ENCODE measurements at regions not wholly inside any gene's neighbourhood (a gene's known extent, or its start where the extent isn't known, plus 50 kb on each side); places are given as distances from the start of the nearest gene placed in this dataset.
"Not testable (repeated sequence)": the region's sequence is repeated elsewhere in the genome, so short reads cannot be mapped to it uniquely, and the experiment has no call there.

DNA sequence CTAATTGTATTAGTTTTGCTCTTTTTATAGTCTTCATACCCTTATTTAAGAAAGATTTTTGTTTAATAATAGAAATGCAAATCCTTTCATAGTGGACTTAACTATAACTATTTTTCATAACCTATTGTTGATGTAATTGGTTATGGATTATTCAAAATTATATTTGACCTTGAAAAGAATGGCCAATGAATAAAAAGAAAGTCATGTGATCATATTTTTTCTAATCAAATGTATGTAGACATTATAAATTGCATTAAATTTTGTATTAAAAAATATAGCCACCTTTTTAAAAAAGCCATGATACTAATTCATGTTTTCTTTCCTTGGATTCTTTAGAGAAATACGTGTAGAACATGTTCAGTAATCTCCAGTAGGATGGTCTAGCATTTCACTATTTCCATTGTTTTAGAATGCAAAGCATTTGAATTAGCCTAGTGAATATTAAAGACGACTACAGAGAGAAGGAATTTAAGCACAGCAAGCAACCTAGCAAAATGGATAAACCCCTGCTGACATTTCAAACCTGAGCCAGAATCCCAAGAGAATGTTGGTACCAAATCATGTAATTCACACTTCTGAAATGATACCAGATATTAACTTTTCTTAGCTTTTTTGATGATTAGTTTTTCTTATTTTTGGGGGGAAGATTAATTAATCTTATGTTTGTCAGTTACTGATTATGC, 1297.4 kb upstream of the MIR17HG start:
- no peak for DNase-seq

GRCh38 chr13:90055121-90055520, 1292.4 kb upstream of the MIR17HG start:
- DNase-seq, result no peak

DNA sequence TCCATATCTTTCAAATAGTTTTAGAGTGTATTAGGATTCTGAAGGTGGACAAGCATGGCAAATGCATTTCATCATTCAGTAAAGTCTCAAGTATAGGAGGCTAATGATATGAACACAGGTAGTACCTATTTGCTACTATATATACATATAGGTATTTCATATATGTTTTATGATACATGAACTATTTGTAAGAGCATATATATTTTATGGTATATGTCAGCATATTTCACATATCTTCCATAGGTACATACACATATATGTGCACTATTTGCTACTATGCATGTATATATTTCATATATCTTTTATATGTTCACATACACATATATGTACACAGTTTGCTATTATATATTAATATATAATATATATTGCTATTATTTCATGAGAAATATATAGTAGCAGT, 1291.7 kb upstream of the MIR17HG start:
- DNase-seq, result no peak

DNA sequence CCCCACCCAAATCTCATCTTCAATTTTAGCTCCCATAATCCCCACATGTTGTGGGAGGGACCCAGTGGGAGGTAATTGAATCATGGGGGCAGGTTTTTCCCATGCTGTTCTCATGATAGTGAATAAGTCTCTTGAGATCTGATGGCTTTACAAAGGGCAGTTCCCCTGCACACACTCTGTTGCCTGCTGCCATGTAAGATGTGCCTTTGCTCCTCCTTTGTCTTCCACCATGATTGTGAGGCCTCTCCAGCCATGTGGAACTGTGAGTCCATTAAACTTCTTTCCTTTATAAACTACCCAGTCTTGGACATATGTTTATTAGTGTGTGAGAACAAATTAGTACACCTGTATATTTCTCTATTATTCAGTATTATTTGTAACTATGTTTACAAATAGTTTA, 1283.3 kb upstream of the MIR17HG start:
- not testable (repeated sequence) for DNase-seq

- DNase-seq, result no peak
Observed at GRCh38 chr13:90068658-90069057, 1278.8 kb upstream of the MIR17HG start.

- DNase-seq, result no peak
Observed at GRCh38 chr13:90070362-90070761, 1277.1 kb upstream of the MIR17HG start.

- DNase-seq, result no peak
Observed at GRCh38 chr13:90070837-90071525, 1276.5 kb upstream of the MIR17HG start.

- DNase-seq, result no peak
Observed at GRCh38 chr13:90084684-90085290, 1262.7 kb upstream of the MIR17HG start.

GRCh38 chr13:90089051-90089450, 1258.4 kb upstream of the MIR17HG start:
- no peak for DNase-seq

GRCh38 chr13:90091611-90092010, 1255.9 kb upstream of the MIR17HG start:
- DNase-seq, result no peak

- DNase-seq, result no peak
Observed at GRCh38 chr13:90094357-90094756, 1253.1 kb upstream of the MIR17HG start.

DNA sequence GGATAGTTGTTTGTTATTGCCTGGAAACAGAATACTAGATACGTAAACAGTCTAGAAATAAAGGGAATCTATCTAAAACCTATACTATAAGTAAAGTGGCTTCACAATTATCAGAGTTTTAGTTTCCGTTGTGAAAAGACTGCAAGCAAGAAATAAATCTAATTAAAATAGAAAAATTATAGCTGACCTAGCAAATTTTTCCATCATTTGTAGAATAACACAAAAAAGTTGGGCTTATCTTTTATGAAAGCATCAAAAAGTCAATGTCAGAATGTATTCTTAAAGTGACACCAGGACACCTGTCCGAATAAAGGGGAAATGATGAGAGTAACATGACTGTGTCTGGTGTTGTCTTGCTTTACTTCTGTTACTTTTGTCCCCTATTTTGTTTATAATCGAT, 1248.9 kb upstream of the MIR17HG start:
- no peak for DNase-seq

DNA sequence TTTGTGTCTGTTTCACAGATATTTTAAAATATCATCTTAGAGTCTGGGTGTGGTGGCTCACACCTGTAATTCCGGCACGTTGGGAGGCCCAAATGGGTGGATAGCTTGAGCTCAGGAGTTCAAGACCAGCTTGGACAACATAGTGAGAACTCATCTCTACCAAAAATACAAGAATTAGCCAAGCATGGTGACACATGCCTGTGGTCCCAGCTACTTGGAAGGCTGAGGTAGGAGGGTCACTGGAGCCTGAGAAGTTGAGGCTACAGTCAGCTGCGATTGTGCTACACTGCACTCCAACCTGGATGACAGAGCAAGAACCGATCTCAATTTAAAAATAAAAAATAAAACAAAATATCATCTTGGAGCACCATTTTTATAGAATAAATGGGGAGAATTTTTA, 1247.6 kb upstream of the MIR17HG start:
- no peak for DNase-seq

DNA sequence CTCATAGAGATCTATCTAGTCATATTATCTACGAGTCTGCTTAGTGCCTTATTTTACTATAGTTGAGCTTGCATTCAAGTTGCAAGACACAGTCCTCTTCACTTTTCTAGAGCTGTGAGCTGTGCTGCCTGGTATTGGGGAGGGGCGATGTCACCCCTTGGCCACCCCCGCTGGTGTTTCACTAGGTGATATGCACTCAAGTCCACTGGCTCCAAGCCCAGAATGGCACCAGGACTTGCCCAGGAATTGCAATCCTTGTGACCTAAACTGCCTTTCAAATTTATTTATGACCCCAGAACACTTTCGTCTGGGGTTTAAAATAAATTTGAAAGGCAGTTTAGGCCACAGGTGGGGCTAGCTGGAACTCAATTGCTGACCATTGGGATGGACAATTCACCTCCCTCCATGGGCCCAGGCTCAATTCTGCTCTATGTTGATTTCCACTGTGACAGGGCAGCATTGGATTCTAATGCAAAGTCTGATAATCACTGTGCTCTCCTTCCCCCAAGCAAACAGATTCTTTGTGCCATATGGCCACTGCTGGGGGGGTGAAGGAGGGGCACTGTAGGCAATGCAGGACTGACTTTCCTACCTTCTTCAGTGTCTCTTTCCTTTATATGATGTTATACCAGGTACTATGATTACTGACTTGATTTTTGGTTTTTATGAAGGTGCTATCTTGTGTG, 1244.2 kb upstream of the MIR17HG start:
- DNase-seq, result no peak

DNA sequence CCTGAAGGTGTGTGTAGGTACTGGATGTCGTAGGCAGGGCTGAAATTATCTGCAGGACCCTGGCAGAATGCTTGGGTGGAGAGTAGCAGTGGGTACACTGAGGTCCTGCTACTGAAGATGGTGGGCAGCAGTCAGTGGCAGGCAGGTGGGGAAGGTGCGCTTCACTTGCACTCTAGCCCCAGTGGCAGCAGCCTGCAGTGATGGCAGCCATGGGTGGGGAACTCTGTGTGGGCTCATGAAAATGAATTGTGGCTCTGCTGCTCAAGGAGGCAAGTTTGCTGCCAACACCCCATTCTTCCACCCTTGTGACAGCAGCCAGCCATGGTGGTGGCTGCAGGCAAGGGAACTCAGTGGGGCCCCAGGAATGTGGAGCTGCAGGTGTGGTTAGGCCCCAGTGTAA, 1242.7 kb upstream of the MIR17HG start:
- no peak for DNase-seq

DNA sequence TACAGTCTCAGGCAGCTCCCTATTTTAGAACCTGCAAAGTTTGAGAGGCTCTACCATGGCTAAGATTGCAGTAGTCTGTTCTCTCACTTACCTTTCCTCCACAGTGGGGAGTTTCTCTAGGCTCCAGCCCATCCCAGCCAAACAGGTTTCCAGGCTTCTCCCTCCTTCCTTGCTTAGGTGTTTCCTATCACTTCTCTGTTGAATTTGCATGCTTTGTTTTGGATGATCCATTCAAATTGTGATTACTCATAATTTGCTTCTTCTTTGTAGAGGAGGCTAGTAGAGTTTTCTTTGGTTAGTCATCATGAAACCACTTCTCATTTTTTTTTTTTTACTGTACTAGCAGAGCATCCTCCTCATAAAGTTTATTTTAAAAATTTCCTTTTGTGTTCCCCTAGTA, 1242.2 kb upstream of the MIR17HG start:
- DNase-seq, result no peak

DNA sequence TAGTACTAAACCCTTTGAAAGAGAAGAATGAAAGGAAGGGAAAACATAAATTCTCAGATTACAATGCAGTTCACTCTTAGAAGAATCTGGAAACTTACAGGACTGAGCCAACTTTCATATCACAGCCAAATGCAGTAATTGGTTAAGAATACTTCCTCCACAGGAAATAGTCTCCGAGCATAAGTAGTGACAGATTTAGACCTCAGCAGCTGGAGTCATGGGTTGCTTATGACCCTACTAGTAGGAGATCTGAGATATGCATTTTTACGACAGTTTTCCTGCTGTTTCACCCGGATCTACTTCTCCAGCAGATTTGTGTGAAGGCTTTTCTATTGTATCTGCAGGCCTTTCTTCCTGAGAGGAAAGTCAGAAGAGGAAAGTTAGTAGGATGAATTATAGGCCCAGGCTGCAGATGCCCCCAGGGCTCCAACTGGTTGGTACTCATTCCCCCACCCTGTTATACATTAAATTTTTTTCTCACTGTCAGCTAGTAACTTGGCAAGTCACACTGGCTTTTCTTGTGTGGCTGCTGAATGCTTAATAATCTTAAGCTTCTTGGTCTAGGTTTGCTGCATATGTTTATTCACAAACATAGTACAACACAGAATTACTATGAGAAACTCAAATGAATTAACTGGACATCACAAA, 1241.5 kb upstream of the MIR17HG start:
- DNase-seq, result no peak

- no peak for DNase-seq
Observed at GRCh38 chr13:90107661-90108060, 1239.8 kb upstream of the MIR17HG start.

DNA sequence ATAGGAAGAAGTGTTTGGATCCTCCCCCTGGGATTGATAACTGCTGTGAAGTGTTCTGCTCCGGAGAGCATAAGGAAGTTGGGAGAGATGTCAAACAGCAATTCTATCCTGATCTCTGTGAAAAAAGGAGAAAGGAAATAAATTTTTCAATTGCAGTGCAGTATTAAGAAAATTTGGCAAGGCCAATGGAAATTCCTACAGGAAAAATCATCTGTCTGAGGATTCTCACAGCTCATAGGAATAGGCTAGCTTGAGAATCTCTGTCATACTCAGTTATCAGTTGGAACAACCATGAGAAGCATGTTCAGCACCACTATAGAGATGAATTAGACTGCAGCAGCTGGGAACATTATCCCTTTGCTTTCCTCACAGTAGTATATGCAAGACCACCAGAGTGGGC, 1238.9 kb upstream of the MIR17HG start:
- no peak for DNase-seq

DNA sequence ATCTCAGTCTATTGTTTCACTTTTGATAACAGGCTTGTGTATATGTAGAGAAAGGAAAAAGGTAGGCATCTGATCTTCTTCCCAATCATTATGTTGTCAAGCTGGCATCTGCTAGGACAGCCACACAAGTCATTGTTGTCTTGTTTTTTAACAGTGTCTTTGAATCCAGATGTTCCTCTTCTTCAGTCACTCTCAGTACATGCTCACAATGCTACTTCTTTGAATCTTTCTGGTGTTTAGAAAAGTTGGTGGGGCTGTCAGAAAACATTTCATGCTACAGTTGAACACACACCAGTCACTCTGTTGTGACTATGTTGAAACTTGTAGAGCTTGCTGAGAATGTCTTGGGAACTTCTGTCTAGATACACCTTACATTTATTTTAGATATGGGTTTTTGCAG, 1231.4 kb upstream of the MIR17HG start:
- DNase-seq, result no peak

DNA sequence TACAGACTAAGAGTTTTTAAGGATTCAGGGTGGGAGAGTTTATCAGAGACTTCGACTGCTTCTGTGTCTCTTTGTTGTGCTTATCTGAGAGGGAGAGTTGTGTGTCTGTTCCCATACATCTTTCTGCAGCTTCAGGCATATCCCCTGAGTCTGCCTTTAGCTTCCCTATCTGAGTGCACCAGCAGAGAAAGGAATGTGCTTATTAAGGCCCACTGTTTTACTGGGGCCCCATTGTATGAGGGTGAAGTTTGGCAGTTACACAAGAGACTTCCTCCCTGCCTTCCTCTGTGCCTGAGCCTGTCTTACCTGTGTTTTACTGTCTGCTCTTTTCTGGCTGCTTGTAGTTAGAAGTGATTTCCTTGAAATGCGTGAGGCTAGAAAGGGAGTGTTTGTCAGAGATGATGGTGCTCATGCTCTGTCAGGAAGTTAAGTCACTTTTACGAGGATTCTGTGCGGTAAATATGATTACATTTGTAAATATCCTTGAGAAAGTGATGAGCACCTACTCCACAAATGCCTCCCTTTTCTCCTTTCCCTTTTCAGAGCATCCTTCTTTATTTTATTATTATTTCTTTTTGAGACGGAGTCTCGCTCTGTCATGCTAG, 1228.9 kb upstream of the MIR17HG start:
- no peak for DNase-seq

- DNase-seq, result peak; percentile 82
Observed at GRCh38 chr13:90120026-90120425, 1227.5 kb upstream of the MIR17HG start.

DNA sequence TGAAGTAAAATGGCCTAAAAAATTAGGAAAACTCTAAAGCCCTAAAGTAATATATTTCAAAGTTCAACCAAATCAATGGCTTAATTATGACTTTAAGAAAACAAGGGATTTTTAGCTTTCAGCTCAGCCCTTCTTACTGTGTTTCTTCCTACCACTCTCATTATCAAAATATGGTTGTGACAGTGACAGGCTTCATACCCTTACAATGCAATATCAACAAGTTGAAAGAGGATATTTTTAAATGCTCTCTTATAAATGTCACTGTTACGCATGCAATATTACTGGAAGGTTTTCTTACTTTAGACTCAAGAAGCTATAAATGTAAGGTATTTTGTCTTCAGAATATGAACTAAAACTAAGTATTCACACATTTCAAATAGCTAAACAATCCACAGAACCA, 1225.7 kb upstream of the MIR17HG start:
- DNase-seq, result no peak

Data from COR-L47 (cell line).